HepG2 (cell line): ENCODE measurements at regions not wholly inside any gene's neighbourhood (a gene's known extent, or its start where the extent isn't known, plus 50 kb on each side); places are given as distances from the start of the nearest gene placed in this dataset.

Experiments used
- ARID2 ChIP-seq: sonication (generic); formaldehyde crosslinking; IDR thresholded peaks from 2 replicates; pipeline ENCODE4 v1.8.1; 2022; ENCODE audit warnings: mild to moderate bottlenecking, missing genetic modification reagents, borderline replicate concordance
- ASH2L ChIP-seq: fragments of 300-600, 200-600 bp; sonication (generic); IDR thresholded peaks from 2 replicates; pipeline ENCODE4 v1.7.0; 2017; ENCODE audit warnings: low read depth, mild to moderate bottlenecking, moderate library complexity, mixed read lengths, low read length; ENCODE audit not compliant: insufficient read length
- CENPX ChIP-seq: sonication (generic); formaldehyde crosslinking; IDR thresholded peaks from 2 replicates; pipeline ENCODE4 v1.9.0; 2021; ENCODE audit warnings: mild to moderate bottlenecking, missing genetic modification reagents, moderate library complexity
- HNRNPUL1 ChIP-seq: fragments of 200-400 bp; formaldehyde crosslinking; IDR thresholded peaks from 2 replicates; pipeline ENCODE4 v1.6.1; 2017; ENCODE audit warnings: low read depth, mild to moderate bottlenecking, low read length, moderate library complexity
- KDM2A ChIP-seq: sonication (generic); formaldehyde crosslinking; IDR thresholded peaks from 2 replicates; pipeline ENCODE4 v1.4.0; 2020; ENCODE audit warnings: low read depth, missing genetic modification reagents, borderline replicate concordance
- KLF16 ChIP-seq, 2 experiments: sonication (generic) in 1 of 2; formaldehyde crosslinking in 1 of 2; IDR thresholded peaks; 2 replicates each; pipeline versions ENCODE4 v1.6.1 to v1.8.0; 2016 to 2023; ENCODE audit warnings: missing genetic modification reagents in 2 of 2, missing compliant biosample characterization in 1 of 2
- MAFG ChIP-seq: sonication (generic); formaldehyde crosslinking; IDR thresholded peaks from 2 replicates; pipeline ENCODE4 v1.5.1; 2020; ENCODE audit warnings: mild to moderate bottlenecking, missing genetic modification reagents
- MATR3 ChIP-seq: sonication (generic); formaldehyde crosslinking; IDR thresholded peaks from 2 replicates; pipeline ENCODE4 v1.4.0; 2020; ENCODE audit warnings: missing genetic modification reagents
- MBNL3 ChIP-seq: fragments of 250-450 bp; sonication (Bioruptor Pico); conservative IDR thresholded peaks from 2 replicates; pipeline ENCODE4 v1.8.0; 2022; ENCODE audit warnings: mild to moderate bottlenecking, inconsistent platforms
- PCBP1 ChIP-seq: fragments of 200-400 bp; formaldehyde crosslinking; IDR thresholded peaks from 2 replicates; pipeline ENCODE4 v1.6.1; 2017; ENCODE audit warnings: mild to moderate bottlenecking, low read depth, low read length, borderline replicate concordance
- RBM22 ChIP-seq: fragments of 200-400 bp; formaldehyde crosslinking; optimal IDR thresholded peaks from 2 replicates; pipeline ENCODE3; 2017; ENCODE audit warnings: mild to moderate bottlenecking, low read length, moderate library complexity
- RORA ChIP-seq: sonication (generic); formaldehyde crosslinking; IDR thresholded peaks from 2 replicates; pipeline ENCODE4 v1.5.0; 2020; ENCODE audit warnings: mild to moderate bottlenecking, missing genetic modification reagents, moderate library complexity
- TMF1 ChIP-seq: sonication (generic); formaldehyde crosslinking; IDR thresholded peaks from 2 replicates; pipeline ENCODE4 v1.8.1; 2022; ENCODE audit warnings: low read depth, missing genetic modification reagents
- ZFP37 ChIP-seq: sonication (generic); formaldehyde crosslinking; IDR thresholded peaks from 2 replicates; pipeline ENCODE4 v1.4.0; 2020; ENCODE audit warnings: missing genetic modification reagents, borderline replicate concordance
- ZFP90 ChIP-seq: sonication (generic); formaldehyde crosslinking; IDR thresholded peaks from 2 replicates; pipeline ENCODE4 v1.8.0; 2022; ENCODE audit warnings: missing genetic modification reagents, mild to moderate bottlenecking, inconsistent platforms, borderline replicate concordance
- ZFYVE20 ChIP-seq: sonication (generic); formaldehyde crosslinking; IDR thresholded peaks from 2 replicates; pipeline ENCODE4 v1.8.0; 2023; ENCODE audit warnings: low read depth, mild to moderate bottlenecking, moderate library complexity, missing genetic modification reagents, borderline replicate concordance
- ZNF138 ChIP-seq: sonication (generic); formaldehyde crosslinking; IDR thresholded peaks from 2 replicates; pipeline ENCODE4 v1.5.0; 2020; ENCODE audit warnings: mild to moderate bottlenecking, low read depth, missing genetic modification reagents
- ZNF354B ChIP-seq: sonication (generic); formaldehyde crosslinking; IDR thresholded peaks from 2 replicates; pipeline ENCODE4 v1.8.0; 2022; ENCODE audit warnings: mild to moderate bottlenecking, missing genetic modification reagents
- ZNF44 ChIP-seq: sonication (generic); formaldehyde crosslinking; IDR thresholded peaks from 2 replicates; pipeline ENCODE4 v1.5.1; 2020; ENCODE audit warnings: mild to moderate bottlenecking, missing genetic modification reagents
- ZNF543 ChIP-seq: sonication (generic); formaldehyde crosslinking; IDR thresholded peaks from 2 replicates; pipeline ENCODE4 v1.4.0; 2020; ENCODE audit warnings: mild to moderate bottlenecking, missing genetic modification reagents
- ZNF547 ChIP-seq: sonication (generic); formaldehyde crosslinking; IDR thresholded peaks from 2 replicates; pipeline ENCODE4 v1.5.1; 2020; ENCODE audit warnings: mild to moderate bottlenecking, missing genetic modification reagents
- ZNF619 ChIP-seq: sonication (generic); formaldehyde crosslinking; IDR thresholded peaks from 2 replicates; pipeline ENCODE4 v1.4.0; 2020; ENCODE audit warnings: mild to moderate bottlenecking, missing genetic modification reagents
- ZNF839 ChIP-seq: sonication (generic); formaldehyde crosslinking; IDR thresholded peaks from 2 replicates; pipeline ENCODE4 v1.4.0; 2020; ENCODE audit warnings: missing genetic modification reagents, mild to moderate bottlenecking, borderline replicate concordance
- TF ChIP-seq, protein P1 (sequence below): sonication (generic); formaldehyde crosslinking; IDR thresholded peaks from 2 replicates; pipeline ENCODE4 v1.5.0; 2020; ENCODE audit warnings: missing genetic modification reagents
- TF ChIP-seq, protein P2 (sequence below): IDR thresholded peaks from 2 replicates; pipeline ENCODE4 v1.6.1; 2016; ENCODE audit warnings: low read depth
- TF ChIP-seq, protein P3 (sequence below): sonication (generic); formaldehyde crosslinking; IDR thresholded peaks from 2 replicates; pipeline ENCODE4 v1.8.1; 2023; ENCODE audit warnings: missing genetic modification reagents, mild to moderate bottlenecking, borderline replicate concordance

DNA sequence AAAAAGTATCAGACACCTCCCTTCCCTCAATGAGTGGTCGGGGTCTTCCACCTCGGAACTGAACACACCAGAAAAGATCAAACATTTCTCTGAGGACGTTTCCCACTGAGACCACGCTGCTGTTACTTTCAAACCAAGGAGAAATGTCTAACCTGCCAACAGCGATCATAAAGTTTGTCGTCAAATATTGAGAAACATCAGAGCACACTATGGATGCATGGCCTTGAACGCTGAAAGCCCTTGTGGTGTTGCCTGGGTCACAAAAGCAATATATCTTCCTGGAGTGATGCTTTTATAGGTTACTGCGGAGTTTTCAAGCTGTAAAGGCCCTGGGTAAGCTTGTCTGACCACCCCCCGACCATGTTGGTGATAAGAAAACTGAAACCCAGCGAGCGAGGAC, 70.2 kb upstream of the ID2 start (continued):
- TF ChIP-seq MBNL3 (no peak), ZNF839 (CRISPR knock-in tag) (no peak), MATR3 (CRISPR knock-in tag) (no peak), HNRNPUL1 (no peak), ASH2L (peak; percentile 64), PCBP1 (no peak), TMF1 (CRISPR knock-in tag) (no peak), RORA (CRISPR knock-in tag) (no peak), KLF16 (CRISPR knock-in tag; IDR thresholded peaks at IDR 0.05) (peak in 1 of 2 experiments; percentile 58; a peak in 2 of 4 replicates), CENPX (CRISPR knock-in tag) (no peak), ZNF354B (CRISPR knock-in tag) (no peak), KDM2A (no peak; the same call in 1 of the 2 replicates), ZNF44 (CRISPR knock-in tag) (no peak; the same call in 1 of the 2 replicates), ZNF547 (CRISPR knock-in tag) (peak; percentile 29; the same call in 1 of the 2 replicates), ZFP90 (no peak), MAFG (CRISPR knock-in tag) (no peak), ZNF619 (CRISPR knock-in tag) (no peak), ZFP37 (CRISPR knock-in tag) (0 out of 2 replicates have a peak, but pooled peaks have one; percentile 58), ARID2 (no peak), ZNF138 (CRISPR knock-in tag) (no peak), RBM22 (no peak), ZFYVE20 (no peak), ZNF543 (CRISPR knock-in tag) (no peak)
- TF ChIP-seq, protein P1, sequence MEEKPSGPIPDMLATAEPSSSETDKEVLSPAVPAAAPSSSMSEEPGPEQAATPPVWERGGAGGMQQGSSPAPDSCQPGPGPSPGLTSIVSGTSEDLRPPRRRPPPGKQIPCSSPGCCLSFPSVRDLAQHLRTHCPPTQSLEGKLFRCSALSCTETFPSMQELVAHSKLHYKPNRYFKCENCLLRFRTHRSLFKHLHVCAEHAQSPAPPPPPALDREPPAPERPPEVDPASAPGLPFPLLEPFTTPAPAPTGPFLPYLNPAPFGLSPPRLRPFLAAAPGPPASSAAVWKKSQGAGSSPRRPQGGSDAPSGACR (CRISPR knock-in tag): no peak
- TF ChIP-seq, protein P2, sequence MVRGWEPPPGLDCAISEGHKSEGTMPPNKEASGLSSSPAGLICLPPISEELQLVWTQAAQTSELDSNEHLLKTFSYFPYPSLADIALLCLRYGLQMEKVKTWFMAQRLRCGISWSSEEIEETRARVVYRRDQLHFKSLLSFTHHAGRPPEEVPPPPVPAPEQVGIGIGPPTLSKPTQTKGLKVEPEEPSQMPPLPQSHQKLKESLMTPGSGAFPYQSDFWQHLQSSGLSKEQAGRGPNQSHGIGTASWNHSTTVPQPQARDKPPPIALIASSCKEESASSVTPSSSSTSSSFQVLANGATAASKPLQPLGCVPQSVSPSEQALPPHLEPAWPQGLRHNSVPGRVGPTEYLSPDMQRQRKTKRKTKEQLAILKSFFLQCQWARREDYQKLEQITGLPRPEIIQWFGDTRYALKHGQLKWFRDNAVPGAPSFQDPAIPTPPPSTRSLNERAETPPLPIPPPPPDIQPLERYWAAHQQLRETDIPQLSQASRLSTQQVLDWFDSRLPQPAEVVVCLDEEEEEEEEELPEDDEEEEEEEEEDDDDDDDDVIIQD (CRISPR knock-in tag): peak; percentile 67; the same call in 1 of the 2 replicates
- TF ChIP-seq, protein P3, sequence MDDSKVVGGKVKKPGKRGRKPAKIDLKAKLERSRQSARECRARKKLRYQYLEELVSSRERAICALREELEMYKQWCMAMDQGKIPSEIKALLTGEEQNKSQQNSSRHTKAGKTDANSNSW (CRISPR knock-in tag): 0 out of 2 replicates have a peak, but pooled peaks have one; percentile 45
